PC-3 (cell line): ENCODE measurements at regions not wholly inside any gene's neighbourhood (a gene's known extent, or its start where the extent isn't known, plus 50 kb on each side); places are given as distances from the start of the nearest gene placed in this dataset.

Experiments used
- ATAC-seq: fragments of 200-7000 bp; cut with Tn5 transposase; 2 replicates; pipeline ENCODE4 v1.9.1; 2020; ENCODE audit warnings: mild to moderate bottlenecking, moderate library complexity
- BruUV-seq: library from RNA; stranded (reverse); fragments of 400-500 nt; replicated peaks from 2 replicates; lab custom pipeline; 2021; lab: Mats Ljungman, UMichigan
- CTCF ChIA-PET: fragments of 300-600 bp; sonication (Branson Sonifier 250); formaldehyde crosslinking; loops from one replicate; lab custom pipeline; 2022; ENCODE audit warnings: antibody characterized with exemption; lab: Charles Lee
- POLR2A ChIA-PET: fragments of 300-600 bp; sonication (Branson Sonifier 250); formaldehyde crosslinking; loops from one replicate; lab custom pipeline; 2022; ENCODE audit warnings: antibody characterized with exemption; ENCODE audit not compliant: unreplicated experiment; lab: Charles Lee
- DNase-seq: peaks from one replicate; pipeline ENCODE4 v3.0.0-alpha.2; 2015
- H2AFZ ChIP-seq: fragments of 300-600 bp; sonication (generic); 2 replicates; pipeline ENCODE4 v1.6.0; 2016; ENCODE audit warnings: antibody characterized with exemption, low read length
- H3F3A ChIP-seq: fragments of 300-600 bp; sonication (generic); one replicate; pipeline ENCODE4 v1.6.0; 2017; ENCODE audit warnings: antibody characterized with exemption, low read length, control low read depth, mild to moderate bottlenecking; ENCODE audit not compliant: unreplicated experiment
- H3K27ac ChIP-seq: fragments of 300-600 bp; sonication (generic); 2 replicates; pipeline ENCODE4 v1.5.1; 2016; ENCODE audit warnings: mild to moderate bottlenecking, low read length
- H3K27me3 ChIP-seq: fragments of 300-600 bp; sonication (generic); 2 replicates; pipeline ENCODE4 v1.6.1; 2016; ENCODE audit warnings: low read length, mixed read lengths
- H3K36me3 ChIP-seq: fragments of 300-600 bp; sonication (generic); 2 replicates; pipeline ENCODE4 v1.6.1; 2016; ENCODE audit warnings: low read depth, mixed run types, low read length, mixed read lengths
- H3K4me1 ChIP-seq: fragments of 300-600 bp; sonication (generic); 2 replicates; pipeline ENCODE4 v1.5.1; 2016; ENCODE audit warnings: low read length; ENCODE audit not compliant: insufficient read depth
- H3K4me2 ChIP-seq: fragments of 300-600 bp; sonication (generic); 2 replicates; pipeline ENCODE4 v1.6.0; 2016; ENCODE audit warnings: low read length
- H3K4me3 ChIP-seq: fragments of 300-600 bp; sonication (generic); 2 replicates; pipeline ENCODE4 v1.5.1; 2016; ENCODE audit warnings: mild to moderate bottlenecking, low read length, mixed read lengths
- H3K79me2 ChIP-seq: fragments of 300-600 bp; sonication (generic); 2 replicates; pipeline ENCODE4 v1.6.1; 2017; ENCODE audit warnings: low read length, mixed read lengths
- H3K9ac ChIP-seq: fragments of 300-600 bp; sonication (generic); 2 replicates; pipeline ENCODE4 v1.6.0; 2016; ENCODE audit warnings: mild to moderate bottlenecking, low read length
- H3K9me2 ChIP-seq: fragments of 300-600 bp; sonication (generic); replicated peaks from 2 replicates; pipeline ENCODE4 v1.6.1; 2016; ENCODE audit warnings: mixed run types, low read length, mixed read lengths
- H3K9me3 ChIP-seq: fragments of 300-600 bp; sonication (generic); 2 replicates; pipeline ENCODE4 v1.6.1; 2016; ENCODE audit warnings: low read length, mixed read lengths
- H4K20me1 ChIP-seq: fragments of 300-600 bp; sonication (generic); 2 replicates; pipeline ENCODE4 v1.6.1; 2016; ENCODE audit warnings: low read length, mixed read lengths
- EZH2 ChIP-seq: fragments of 300-600 bp; sonication (generic); IDR thresholded peaks from one replicate; pipeline ENCODE4 v1.6.1; 2017; ENCODE audit warnings: antibody characterized with exemption, mild to moderate bottlenecking, low read length; ENCODE audit not compliant: unreplicated experiment
- EZH2phosphoT487 ChIP-seq: fragments of 300-600 bp; sonication (generic); IDR thresholded peaks from 2 replicates; pipeline ENCODE4 v1.6.1; 2018; ENCODE audit warnings: mild to moderate bottlenecking, antibody characterized with exemption, low read length, borderline replicate concordance
- intact Hi-C: fragments of 100-400 bp; cut with micrococcal nuclease; formaldehyde crosslinking; loops from 2 replicates; pipeline ENCODE4 v1.9.0; 2023
- TF ChIP-seq, protein P1 (sequence below): fragments of 300-600 bp; sonication (generic); conservative IDR thresholded peaks from 2 replicates; pipeline ENCODE4 v1.5.1; 2017; ENCODE audit warnings: antibody characterized with exemption, low read depth, mild to moderate bottlenecking, low read length

DNA sequence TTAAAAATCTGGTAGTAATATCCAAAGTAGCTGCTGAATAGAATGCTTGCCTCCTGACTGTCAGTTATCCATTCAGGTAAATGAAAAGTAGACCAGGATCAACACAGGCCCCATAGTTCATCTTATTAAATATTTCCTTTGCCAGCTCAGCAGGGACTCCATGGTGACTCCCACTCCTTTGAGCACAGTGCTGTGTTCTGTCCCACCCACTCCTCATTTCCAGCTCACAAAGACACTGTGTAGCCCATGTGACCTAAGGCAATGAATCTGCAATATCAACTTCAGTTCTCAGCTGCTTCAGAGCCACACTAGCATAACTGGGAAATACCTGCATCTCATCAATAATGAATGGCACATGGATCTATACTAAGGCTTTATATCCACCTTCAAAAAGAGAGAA, 189.5 kb upstream of the MANEA start:
- no peaks in the 10 kb centered on the region for H3F3A ChIP-seq
- CTCF ChIA-PET: no interaction called here
- H3K27ac ChIP-seq: no peak overlapping the region
- no peak overlapping the region for H2AFZ ChIP-seq
- no peak for TF ChIP-seq EZH2phosphoT487
- no peak for TF ChIP-seq EZH2
- TF ChIP-seq, protein P1, sequence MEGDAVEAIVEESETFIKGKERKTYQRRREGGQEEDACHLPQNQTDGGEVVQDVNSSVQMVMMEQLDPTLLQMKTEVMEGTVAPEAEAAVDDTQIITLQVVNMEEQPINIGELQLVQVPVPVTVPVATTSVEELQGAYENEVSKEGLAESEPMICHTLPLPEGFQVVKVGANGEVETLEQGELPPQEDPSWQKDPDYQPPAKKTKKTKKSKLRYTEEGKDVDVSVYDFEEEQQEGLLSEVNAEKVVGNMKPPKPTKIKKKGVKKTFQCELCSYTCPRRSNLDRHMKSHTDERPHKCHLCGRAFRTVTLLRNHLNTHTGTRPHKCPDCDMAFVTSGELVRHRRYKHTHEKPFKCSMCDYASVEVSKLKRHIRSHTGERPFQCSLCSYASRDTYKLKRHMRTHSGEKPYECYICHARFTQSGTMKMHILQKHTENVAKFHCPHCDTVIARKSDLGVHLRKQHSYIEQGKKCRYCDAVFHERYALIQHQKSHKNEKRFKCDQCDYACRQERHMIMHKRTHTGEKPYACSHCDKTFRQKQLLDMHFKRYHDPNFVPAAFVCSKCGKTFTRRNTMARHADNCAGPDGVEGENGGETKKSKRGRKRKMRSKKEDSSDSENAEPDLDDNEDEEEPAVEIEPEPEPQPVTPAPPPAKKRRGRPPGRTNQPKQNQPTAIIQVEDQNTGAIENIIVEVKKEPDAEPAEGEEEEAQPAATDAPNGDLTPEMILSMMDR: no peak
- no peak overlapping the region for H3K9ac ChIP-seq
- no peaks in the 10 kb centered on the region for H3K9me3 ChIP-seq
- no peaks in the 10 kb centered on the region for H4K20me1 ChIP-seq
- H3K36me3 ChIP-seq: no peaks in the 10 kb centered on the region
- H3K79me2 ChIP-seq: no peaks in the 10 kb centered on the region
- no TSS peak for BruUV-seq
- ATAC-seq (no peak), DNase-seq (no peak)
- H3K9me2 ChIP-seq: no peaks in the 10 kb centered on the region
- H3K4me2 ChIP-seq: no peak overlapping the region
- no peaks in the 10 kb centered on the region for H3K4me1 ChIP-seq
- intact Hi-C loops: no loop called here
- no peaks in the 10 kb centered on the region for H3K27me3 ChIP-seq
- no peak overlapping the region for H3K4me3 ChIP-seq
- POLR2A ChIA-PET: no interaction called here

DNA sequence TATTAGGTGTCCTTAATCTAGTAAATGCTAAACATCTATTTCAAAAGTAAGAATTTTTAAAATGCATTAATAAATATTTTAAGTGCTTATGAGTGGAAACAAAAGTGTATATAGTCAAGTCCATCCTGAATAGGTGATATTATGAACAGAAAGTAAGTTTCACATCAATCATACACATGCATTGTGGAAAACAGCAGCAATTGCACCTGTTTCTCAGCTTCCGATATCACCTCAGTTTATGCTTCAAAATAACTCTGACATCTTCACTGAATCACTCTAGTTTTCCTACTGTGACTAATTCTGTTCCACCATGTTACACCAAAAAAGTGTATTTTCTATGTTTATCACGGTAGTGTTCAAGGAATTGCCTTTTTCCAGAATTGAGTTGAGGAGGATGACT, 172.6 kb upstream of the MANEA start:
- Histone ChIP-seq H3K27ac (no peak overlapping the region), H2AFZ (no peak overlapping the region), H3K4me3 (no peak overlapping the region), H3F3A (no peaks in the 10 kb centered on the region), H4K20me1 (no peaks in the 10 kb centered on the region), H3K4me2 (no peak overlapping the region), H3K79me2 (no peaks in the 10 kb centered on the region), H3K9ac (no peak overlapping the region), H3K36me3 (no peaks in the 10 kb centered on the region), H3K9me2 (no peaks in the 10 kb centered on the region), H3K4me1 (no peaks in the 10 kb centered on the region), H3K9me3 (no peaks in the 10 kb centered on the region), H3K27me3 (no peaks in the 10 kb centered on the region)
- TF ChIP-seq EZH2phosphoT487 (no peak), EZH2 (no peak)
- TF ChIP-seq, protein P1: no peak
- DNase-seq (no peak), ATAC-seq (no peak)
- BruUV-seq: no TSS peak
- POLR2A ChIA-PET: no interaction called here
- CTCF ChIA-PET: interaction anchor here (0.5 kb wide), 1 partner anchor 314 kb away, joined by 3 read pairs; no protein-coding TSS in a partner anchor
- intact Hi-C loops: no loop called here

DNA sequence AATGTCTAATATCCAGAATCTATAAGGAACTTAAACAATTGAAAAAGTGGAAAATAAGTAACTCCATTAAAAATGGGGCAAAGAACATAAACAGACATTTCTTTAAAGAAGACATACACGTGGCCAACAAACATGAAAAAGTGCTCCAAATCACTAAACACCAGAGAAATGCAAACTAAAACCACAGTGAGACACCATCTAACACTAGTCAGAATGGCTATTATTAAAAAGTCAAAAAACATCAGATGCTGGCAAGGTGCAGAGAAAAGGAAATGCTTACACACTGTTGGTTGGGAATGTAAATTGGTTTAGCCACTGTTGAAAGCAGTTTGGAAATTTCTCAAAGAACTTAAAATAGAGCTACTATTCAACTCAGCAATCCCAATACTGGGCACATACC, 169.2 kb upstream of the MANEA start:
- Histone ChIP-seq H3K27me3 (no peaks in the 10 kb centered on the region), H2AFZ (no peak overlapping the region), H3K9ac (no peak overlapping the region), H3K79me2 (no peaks in the 10 kb centered on the region), H4K20me1 (no peaks in the 10 kb centered on the region), H3K4me1 (no peaks in the 10 kb centered on the region), H3K36me3 (no peaks in the 10 kb centered on the region), H3K27ac (no peak overlapping the region), H3F3A (no peaks in the 10 kb centered on the region), H3K9me2 (no peaks in the 10 kb centered on the region), H3K4me2 (no peak overlapping the region), H3K4me3 (no peak overlapping the region), H3K9me3 (no peaks in the 10 kb centered on the region)
- no peak for TF ChIP-seq EZH2
- TF ChIP-seq, protein P1: no peak
- no peak for TF ChIP-seq EZH2phosphoT487
- ChIA-PET CTCF (no interaction called here), POLR2A (no interaction called here)
- no TSS peak for BruUV-seq
- ATAC-seq (no peak), DNase-seq (no peak)
- intact Hi-C loops: no loop called here
